Fibroblast of skin of right quadriceps (primary cell): ENCODE measurements at regions not wholly inside any gene's neighbourhood (a gene's known extent, or its start where the extent isn't known, plus 50 kb on each side); places are given as distances from the start of the nearest gene placed in this dataset.

Source experiments
- DNase-seq: peaks from one replicate; pipeline ENCODE4 v3.0.0-alpha.2; 2013

GRCh38 chr15:29452881-29453731, 183.5 kb upstream of the NSMCE3 start:
- DNase-seq, result no peak

GRCh38 chr15:29451201-29451781, 181.7 kb upstream of the NSMCE3 start:
- no peak for DNase-seq

- DNase-seq, result peak; percentile 7
Measured at GRCh38 chr15:29449136-29449535, 179.5 kb upstream of the NSMCE3 start.

GRCh38 chr15:29448320-29448719, 178.7 kb upstream of the NSMCE3 start:
- DNase-seq, result no peak

GRCh38 chr15:29446480-29446879, 176.9 kb upstream of the NSMCE3 start:
- no peak for DNase-seq

- DNase-seq, result no peak
Measured at GRCh38 chr15:29442532-29442931, 172.9 kb upstream of the NSMCE3 start.

GRCh38 chr15:29440541-29440940, 170.9 kb upstream of the NSMCE3 start:
- DNase-seq, result no peak

- no peak for DNase-seq
Measured at GRCh38 chr15:29438703-29439055, 169.1 kb upstream of the NSMCE3 start.

GRCh38 chr15:29437888-29438702, 168.5 kb upstream of the NSMCE3 start:
- DNase-seq, result no peak

- DNase-seq, result peak; percentile 22
Measured at GRCh38 chr15:29435811-29436210, 166.2 kb upstream of the NSMCE3 start.

- no peak for DNase-seq
Measured at GRCh38 chr15:29434280-29434679, 164.7 kb upstream of the NSMCE3 start.

- DNase-seq, result no peak
Measured at GRCh38 chr15:29433507-29434248, 164.1 kb upstream of the NSMCE3 start.

- no peak for DNase-seq
Measured at GRCh38 chr15:29433050-29433318, 163.4 kb upstream of the NSMCE3 start.

- DNase-seq, result no peak
Measured at GRCh38 chr15:29432191-29433049, 162.8 kb upstream of the NSMCE3 start.

GRCh38 chr15:29430831-29431230, 161.2 kb upstream of the NSMCE3 start:
- no peak for DNase-seq

- DNase-seq, result no peak
Measured at GRCh38 chr15:29430124-29430523, 160.5 kb upstream of the NSMCE3 start.

- DNase-seq, result no peak
Measured at GRCh38 chr15:29429584-29429983, 160.0 kb upstream of the NSMCE3 start.

- no peak for DNase-seq
Measured at GRCh38 chr15:29428925-29429573, 159.4 kb upstream of the NSMCE3 start.

- DNase-seq, result no peak
Measured at GRCh38 chr15:29425864-29426263, 156.2 kb upstream of the NSMCE3 start.

- no peak for DNase-seq
Measured at GRCh38 chr15:29424118-29424517, 154.5 kb upstream of the NSMCE3 start.

GRCh38 chr15:29422606-29423005, 153.0 kb upstream of the NSMCE3 start:
- DNase-seq, result no peak

- DNase-seq, result no peak
Measured at GRCh38 chr15:29420188-29420587, 150.6 kb upstream of the NSMCE3 start.
